ENCODE measurements at regions not wholly inside any gene's neighbourhood (a gene's known extent, or its start where the extent isn't known, plus 50 kb on each side); places are given as distances from the start of the nearest gene placed in this dataset.

GRCh38 chr9:135299239-135299590 is 180.4 kb upstream of the PPP1R26 start:
- TF ChIP-seq, protein P1, sequence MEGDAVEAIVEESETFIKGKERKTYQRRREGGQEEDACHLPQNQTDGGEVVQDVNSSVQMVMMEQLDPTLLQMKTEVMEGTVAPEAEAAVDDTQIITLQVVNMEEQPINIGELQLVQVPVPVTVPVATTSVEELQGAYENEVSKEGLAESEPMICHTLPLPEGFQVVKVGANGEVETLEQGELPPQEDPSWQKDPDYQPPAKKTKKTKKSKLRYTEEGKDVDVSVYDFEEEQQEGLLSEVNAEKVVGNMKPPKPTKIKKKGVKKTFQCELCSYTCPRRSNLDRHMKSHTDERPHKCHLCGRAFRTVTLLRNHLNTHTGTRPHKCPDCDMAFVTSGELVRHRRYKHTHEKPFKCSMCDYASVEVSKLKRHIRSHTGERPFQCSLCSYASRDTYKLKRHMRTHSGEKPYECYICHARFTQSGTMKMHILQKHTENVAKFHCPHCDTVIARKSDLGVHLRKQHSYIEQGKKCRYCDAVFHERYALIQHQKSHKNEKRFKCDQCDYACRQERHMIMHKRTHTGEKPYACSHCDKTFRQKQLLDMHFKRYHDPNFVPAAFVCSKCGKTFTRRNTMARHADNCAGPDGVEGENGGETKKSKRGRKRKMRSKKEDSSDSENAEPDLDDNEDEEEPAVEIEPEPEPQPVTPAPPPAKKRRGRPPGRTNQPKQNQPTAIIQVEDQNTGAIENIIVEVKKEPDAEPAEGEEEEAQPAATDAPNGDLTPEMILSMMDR (IDR thresholded peaks at IDR 0.05; ENCODE audit: insufficient read depth, low read length, poor library complexity, severe bottlenecking): no peak
- no peak for TF ChIP-seq EZH2phosphoT487 (conservative IDR thresholded peaks at IDR 0.05; ENCODE audit: low read length)
